ENCODE measurements at regions not wholly inside any gene's neighbourhood (a gene's known extent, or its start where the extent isn't known, plus 50 kb on each side); places are given as distances from the start of the nearest gene placed in this dataset.

- no peak for DNase-seq (ENCODE audit: missing footprints)
- no peak for ATAC-seq
- intact Hi-C loops (cut with DNase I) = no loop called here
Measured at GRCh38 chr1:38273196-38273804, 226.7 kb upstream of the POU3F1 start.

- DNase-seq (ENCODE audit: missing footprints) (no peak), ATAC-seq (no peak)
- intact Hi-C loops (cut with DNase I) = no loop called here
Measured at GRCh38 chr1:38272515-38272914, 225.9 kb upstream of the POU3F1 start.

- no peak for ATAC-seq
- intact Hi-C loops (cut with DNase I) = no loop called here
- DNase-seq (ENCODE audit: missing footprints) = no peak
Measured at GRCh38 chr1:38270849-38271633, 224.4 kb upstream of the POU3F1 start.

- no peak for DNase-seq (ENCODE audit: missing footprints)
- intact Hi-C loops (cut with DNase I) = no loop called here
- no peak for ATAC-seq
Measured at GRCh38 chr1:38269923-38270848, 223.6 kb upstream of the POU3F1 start.

- DNase-seq (ENCODE audit: missing footprints) = no peak
- ATAC-seq = no peak
- intact Hi-C loops (cut with DNase I) = no loop called here
Measured at GRCh38 chr1:38268226-38268625, 221.6 kb upstream of the POU3F1 start.

GRCh38 chr1:38267037-38268036, 220.7 kb upstream of the POU3F1 start:
- intact Hi-C loops (cut with DNase I) = no loop called here
- no peak for ATAC-seq
- no peak for DNase-seq (ENCODE audit: missing footprints)

- intact Hi-C loops (cut with DNase I) = no loop called here
- ATAC-seq (no peak), DNase-seq (ENCODE audit: missing footprints) (no peak)
Measured at GRCh38 chr1:38266197-38266520, 219.6 kb upstream of the POU3F1 start.

- ATAC-seq = no peak
- intact Hi-C loops (cut with DNase I) = no loop called here
Measured at GRCh38 chr1:38265293-38266196, 219.0 kb upstream of the POU3F1 start.

GRCh38 chr1:38263438-38263837, 216.8 kb upstream of the POU3F1 start:
- DNase-seq (ENCODE audit: missing footprints) (no peak), ATAC-seq (no peak)
- intact Hi-C loops (cut with DNase I) = no loop called here

More at GRCh38 chr1:38265293-38266196, 219.0 kb upstream of the POU3F1 start:
- no peak for DNase-seq (ENCODE audit: missing footprints)

- intact Hi-C loops (cut with DNase I) = no loop called here
- ATAC-seq (no peak), DNase-seq (ENCODE audit: missing footprints) (no peak)
Measured at GRCh38 chr1:38261574-38261973, 215.0 kb upstream of the POU3F1 start.

GRCh38 chr1:38258085-38258627, 211.6 kb upstream of the POU3F1 start:
- DNase-seq (ENCODE audit: missing footprints) (no peak), ATAC-seq (no peak)
- intact Hi-C loops (cut with DNase I) = no loop called here

GRCh38 chr1:38257374-38257773, 210.8 kb upstream of the POU3F1 start:
- ATAC-seq (no peak), DNase-seq (ENCODE audit: missing footprints) (no peak)
- intact Hi-C loops (cut with DNase I) = no loop called here

GRCh38 chr1:38256072-38256471, 209.5 kb upstream of the POU3F1 start:
- intact Hi-C loops (cut with DNase I) = no loop called here
- DNase-seq (ENCODE audit: missing footprints) (no peak), ATAC-seq (no peak)

GRCh38 chr1:38253314-38253713, 206.7 kb upstream of the POU3F1 start:
- DNase-seq (ENCODE audit: missing footprints) (no peak), ATAC-seq (no peak)
- intact Hi-C loops (cut with DNase I) = no loop called here

- intact Hi-C loops (cut with DNase I) = no loop called here
- DNase-seq (ENCODE audit: missing footprints) (no peak), ATAC-seq (no peak)
Measured at GRCh38 chr1:38250356-38250755, 203.8 kb upstream of the POU3F1 start.

- ATAC-seq = no peak
- no peak for DNase-seq (ENCODE audit: missing footprints)
- intact Hi-C loops (cut with DNase I) = no loop called here
Measured at GRCh38 chr1:38249001-38249400, 202.4 kb upstream of the POU3F1 start.
